ENCODE measurements at regions not wholly inside any gene's neighbourhood (a gene's known extent, or its start where the extent isn't known, plus 50 kb on each side); places are given as distances from the start of the nearest gene placed in this dataset.

- DNase-seq (ENCODE audit: low read depth), result no peak
- no peak for TF ChIP-seq CTCF (IDR thresholded peaks at IDR 0.05; ENCODE audit: low read depth, low read length, missing control alignments)
- no peak overlapping the region for H3K4me3 ChIP-seq (ENCODE audit: low read depth, low read length)
These were observed 394.4 kb downstream of the PTPRU start for GRCh38 chr1:29630756-29631155.

GRCh38 chr1:29629814-29630516, 393.6 kb downstream of the PTPRU start:
- no peak overlapping the region for H3K4me3 ChIP-seq (ENCODE audit: low read depth, low read length)
- no peak for DNase-seq (ENCODE audit: low read depth)
- TF ChIP-seq CTCF (IDR thresholded peaks at IDR 0.05; ENCODE audit: low read depth, low read length, missing control alignments), result no peak

- H3K4me3 ChIP-seq (ENCODE audit: low read depth, low read length), result no peak overlapping the region
- TF ChIP-seq CTCF (IDR thresholded peaks at IDR 0.05; ENCODE audit: low read depth, low read length, missing control alignments), result no peak
- no peak for DNase-seq (ENCODE audit: low read depth)
These were observed 393.1 kb downstream of the PTPRU start for GRCh38 chr1:29629401-29629800.

GRCh38 chr1:29628190-29628589, 391.9 kb downstream of the PTPRU start:
- no peak overlapping the region for H3K4me3 ChIP-seq (ENCODE audit: low read depth, low read length)
- DNase-seq (ENCODE audit: low read depth), result no peak
- no peak for TF ChIP-seq CTCF (IDR thresholded peaks at IDR 0.05; ENCODE audit: low read depth, low read length, missing control alignments)

- DNase-seq (ENCODE audit: low read depth), result no peak
These were observed 390.4 kb downstream of the PTPRU start for GRCh38 chr1:29626726-29627125.

GRCh38 chr1:29626066-29626465, 389.7 kb downstream of the PTPRU start:
- DNase-seq (ENCODE audit: low read depth), result no peak
- H3K4me3 ChIP-seq (ENCODE audit: low read depth, low read length), result no peak overlapping the region
- no peak for TF ChIP-seq CTCF (IDR thresholded peaks at IDR 0.05; ENCODE audit: low read depth, low read length, missing control alignments)

More at GRCh38 chr1:29626726-29627125, 390.4 kb downstream of the PTPRU start:
- TF ChIP-seq CTCF (IDR thresholded peaks at IDR 0.05; ENCODE audit: low read depth, low read length, missing control alignments), result no peak
- H3K4me3 ChIP-seq (ENCODE audit: low read depth, low read length), result no peak overlapping the region

GRCh38 chr1:29625084-29625420, 388.7 kb downstream of the PTPRU start:
- no peak for DNase-seq (ENCODE audit: low read depth)
- no peak for TF ChIP-seq CTCF (IDR thresholded peaks at IDR 0.05; ENCODE audit: low read depth, low read length, missing control alignments)
- H3K4me3 ChIP-seq (ENCODE audit: low read depth, low read length), result no peak overlapping the region
